Astrocyte of the cerebellum (primary cell): ENCODE measurements at regions not wholly inside any gene's neighbourhood (a gene's known extent, or its start where the extent isn't known, plus 50 kb on each side); places are given as distances from the start of the nearest gene placed in this dataset.
"Not testable (repeated sequence)": the region's sequence is repeated elsewhere in the genome, so short reads cannot be mapped to it uniquely, and the experiment has no call there.

Source experiments
- DNase-seq: peaks from one replicate; pipeline ENCODE4 v3.0.0-alpha.2; 2011; ENCODE audit warnings: low read depth
- H3K4me3 ChIP-seq: 2 replicates; pipeline ENCODE4 v1.5.1; 2011; ENCODE audit warnings: mild to moderate bottlenecking, low read depth, low read length, moderate library complexity
- in situ Hi-C: cut with HindIII; loops from 2 replicates; pipeline ENCODE4 v1.10.0; 2017; ENCODE audit warnings: low sequenced_read_pairs
- TF ChIP-seq, protein P1 (sequence below): IDR thresholded peaks from 2 replicates; pipeline ENCODE4 v1.5.1; 2012; ENCODE audit warnings: low read length, low read depth, moderate library complexity, mild to moderate bottlenecking; ENCODE audit errors: missing control alignments

DNA sequence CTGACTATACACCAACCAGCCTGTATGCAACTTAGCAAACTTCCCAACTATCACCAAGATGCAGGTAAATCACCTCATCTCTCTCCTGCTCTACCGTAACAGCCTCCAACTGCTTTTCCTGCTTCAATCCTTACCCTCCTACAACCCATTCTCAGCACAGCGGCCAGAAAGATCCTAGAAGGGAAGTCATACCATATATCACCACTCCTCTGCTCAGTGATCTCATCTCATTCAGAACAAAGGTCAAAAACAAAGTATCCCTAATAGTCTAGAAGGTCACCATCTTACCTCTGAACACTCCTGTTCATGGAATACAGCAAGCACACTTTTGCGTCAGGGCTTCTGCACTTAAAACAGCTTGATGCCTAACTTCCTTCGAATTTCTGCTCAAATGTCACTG lies 62.2 kb upstream of the RNF38 start:
- TF ChIP-seq, protein P1, sequence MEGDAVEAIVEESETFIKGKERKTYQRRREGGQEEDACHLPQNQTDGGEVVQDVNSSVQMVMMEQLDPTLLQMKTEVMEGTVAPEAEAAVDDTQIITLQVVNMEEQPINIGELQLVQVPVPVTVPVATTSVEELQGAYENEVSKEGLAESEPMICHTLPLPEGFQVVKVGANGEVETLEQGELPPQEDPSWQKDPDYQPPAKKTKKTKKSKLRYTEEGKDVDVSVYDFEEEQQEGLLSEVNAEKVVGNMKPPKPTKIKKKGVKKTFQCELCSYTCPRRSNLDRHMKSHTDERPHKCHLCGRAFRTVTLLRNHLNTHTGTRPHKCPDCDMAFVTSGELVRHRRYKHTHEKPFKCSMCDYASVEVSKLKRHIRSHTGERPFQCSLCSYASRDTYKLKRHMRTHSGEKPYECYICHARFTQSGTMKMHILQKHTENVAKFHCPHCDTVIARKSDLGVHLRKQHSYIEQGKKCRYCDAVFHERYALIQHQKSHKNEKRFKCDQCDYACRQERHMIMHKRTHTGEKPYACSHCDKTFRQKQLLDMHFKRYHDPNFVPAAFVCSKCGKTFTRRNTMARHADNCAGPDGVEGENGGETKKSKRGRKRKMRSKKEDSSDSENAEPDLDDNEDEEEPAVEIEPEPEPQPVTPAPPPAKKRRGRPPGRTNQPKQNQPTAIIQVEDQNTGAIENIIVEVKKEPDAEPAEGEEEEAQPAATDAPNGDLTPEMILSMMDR = no peak
- DNase-seq = no peak
- in situ Hi-C loops = no loop called here

DNA sequence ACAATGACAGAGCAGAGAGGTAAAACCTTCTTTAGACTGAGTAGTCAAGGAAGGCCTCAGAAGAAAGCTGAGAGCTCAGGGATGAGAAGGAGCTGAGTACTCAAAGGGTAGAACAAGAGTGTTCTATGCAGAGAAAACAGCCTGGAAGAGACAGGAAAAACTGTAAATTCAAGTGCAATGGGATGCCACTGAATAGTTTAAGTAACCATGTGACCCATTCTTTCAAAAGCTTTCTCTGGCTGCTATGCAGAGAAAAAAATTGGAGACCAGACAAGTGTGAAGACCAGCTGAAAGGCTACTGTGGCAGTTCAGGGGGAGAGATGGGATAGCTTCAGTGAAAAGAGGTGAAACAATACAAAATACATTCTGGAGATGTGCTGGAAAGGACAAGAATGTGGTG lies 61.3 kb upstream of the RNF38 start:
- no peak for DNase-seq
- H3K4me3 ChIP-seq = no peak overlapping the region
- TF ChIP-seq, protein P1 = no peak
- in situ Hi-C loops = no loop called here

More for the DNA sequence above, 62.2 kb upstream of the RNF38 start:
- H3K4me3 ChIP-seq = no peak overlapping the region

DNA sequence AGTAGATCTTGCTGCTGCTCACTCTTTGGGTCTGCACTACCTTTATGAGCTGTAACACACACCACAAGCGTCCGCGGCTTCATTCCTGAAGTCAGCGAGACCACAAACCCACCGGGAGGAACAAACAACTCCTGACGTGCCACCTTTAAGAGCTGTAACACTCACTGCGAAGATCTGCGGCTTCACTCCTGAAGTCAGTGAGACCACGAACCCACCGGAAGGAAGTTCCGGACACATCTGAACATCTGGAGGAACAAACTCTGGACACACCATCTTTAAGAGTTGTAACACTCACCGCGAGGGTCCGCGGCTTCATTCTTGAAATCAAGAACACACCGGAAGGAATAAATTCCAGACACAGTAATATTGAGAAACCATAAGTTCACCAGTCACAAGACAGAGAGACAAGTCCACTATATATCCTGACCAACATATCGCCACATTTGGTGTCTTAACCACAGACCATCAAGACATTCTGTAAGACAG lies 58.4 kb upstream of the RNF38 start:
- H3K4me3 ChIP-seq, in situ Hi-C loops, DNase-seq: not testable (repeated sequence)

DNA sequence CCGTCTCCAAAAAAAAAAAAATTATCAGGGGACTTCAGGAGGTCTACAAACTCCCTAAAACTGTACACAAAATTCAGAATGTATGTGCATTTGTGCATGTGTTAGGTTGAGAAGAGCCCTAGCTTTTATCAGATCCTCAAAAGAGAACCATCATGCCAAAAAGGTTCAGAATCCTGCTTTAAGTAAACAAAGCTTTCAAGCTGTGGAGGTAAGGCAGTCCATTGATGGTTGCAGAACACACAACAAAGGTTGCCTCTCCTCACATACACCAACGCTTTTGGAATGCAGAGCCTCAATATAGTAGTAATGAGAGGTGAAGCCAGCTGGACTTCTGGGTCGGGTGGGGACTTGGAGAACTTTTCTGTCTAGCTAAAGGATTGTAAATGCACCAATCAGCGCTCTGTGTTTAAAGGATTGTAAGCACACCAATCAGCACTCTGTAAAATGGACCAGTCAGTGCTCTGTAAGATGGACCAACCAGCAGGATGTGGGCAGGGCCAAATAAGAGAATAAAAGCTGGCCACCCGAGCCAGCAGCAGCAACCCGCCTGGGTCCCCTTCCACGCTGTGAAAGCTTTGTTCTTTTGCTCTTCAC lies 57.9 kb upstream of the RNF38 start:
- TF ChIP-seq, protein P1 = no peak
- in situ Hi-C loops = no loop called here
- no peak overlapping the region for H3K4me3 ChIP-seq
- DNase-seq = no peak

DNA sequence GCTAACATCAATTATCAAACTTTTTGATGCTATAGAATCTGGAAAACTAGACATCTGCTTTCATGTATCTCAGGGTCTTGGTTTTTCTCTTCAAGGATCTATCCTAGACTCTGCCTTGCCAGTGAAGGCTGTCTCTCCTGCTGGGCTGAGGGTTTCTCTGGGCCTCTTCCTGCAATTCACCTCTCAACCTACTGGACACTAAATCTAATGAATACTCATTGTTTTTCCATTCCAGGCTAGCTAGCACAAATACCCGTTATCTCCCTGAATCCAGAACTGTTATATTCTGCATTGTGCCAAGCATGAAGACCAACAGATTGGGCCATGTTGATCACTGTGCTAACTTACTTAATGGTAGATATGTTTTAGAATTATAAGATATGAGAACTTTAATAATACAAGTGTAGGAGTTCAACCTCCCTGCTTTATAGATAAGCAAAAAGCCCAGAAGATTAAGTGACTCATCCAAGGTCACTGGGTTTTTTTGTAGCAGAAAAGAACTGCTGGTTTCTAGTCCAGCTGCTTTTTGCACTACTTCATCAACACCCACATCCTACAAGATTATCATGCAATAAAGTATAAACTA lies 56.5 kb upstream of the RNF38 start:
- DNase-seq = no peak

DNA sequence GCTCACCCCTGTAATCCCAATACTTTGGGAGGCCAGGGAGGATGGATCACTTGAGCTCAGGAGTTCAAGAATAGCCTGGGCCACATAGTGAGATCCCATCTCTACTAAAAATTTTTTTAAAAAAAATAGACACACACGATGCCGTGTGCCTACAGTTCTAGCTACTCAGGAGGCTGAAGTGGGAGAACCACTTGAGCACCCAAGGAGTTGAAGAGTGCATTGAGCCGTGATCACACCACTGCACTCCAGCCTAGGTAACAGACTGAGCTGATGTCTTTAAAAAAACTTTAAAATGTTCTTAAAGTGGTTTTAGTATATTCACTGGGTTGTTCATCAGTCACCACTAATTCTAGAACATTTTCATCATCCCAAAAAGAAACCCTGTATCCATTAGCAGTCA lies 51.9 kb upstream of the RNF38 start:
- no peak overlapping the region for H3K4me3 ChIP-seq
- in situ Hi-C loops = no loop called here
- DNase-seq = no peak
- TF ChIP-seq, protein P1 = no peak

More for the DNA sequence above, 56.5 kb upstream of the RNF38 start:
- TF ChIP-seq, protein P1 = no peak
- H3K4me3 ChIP-seq = no peak overlapping the region
- in situ Hi-C loops = no loop called here

DNA sequence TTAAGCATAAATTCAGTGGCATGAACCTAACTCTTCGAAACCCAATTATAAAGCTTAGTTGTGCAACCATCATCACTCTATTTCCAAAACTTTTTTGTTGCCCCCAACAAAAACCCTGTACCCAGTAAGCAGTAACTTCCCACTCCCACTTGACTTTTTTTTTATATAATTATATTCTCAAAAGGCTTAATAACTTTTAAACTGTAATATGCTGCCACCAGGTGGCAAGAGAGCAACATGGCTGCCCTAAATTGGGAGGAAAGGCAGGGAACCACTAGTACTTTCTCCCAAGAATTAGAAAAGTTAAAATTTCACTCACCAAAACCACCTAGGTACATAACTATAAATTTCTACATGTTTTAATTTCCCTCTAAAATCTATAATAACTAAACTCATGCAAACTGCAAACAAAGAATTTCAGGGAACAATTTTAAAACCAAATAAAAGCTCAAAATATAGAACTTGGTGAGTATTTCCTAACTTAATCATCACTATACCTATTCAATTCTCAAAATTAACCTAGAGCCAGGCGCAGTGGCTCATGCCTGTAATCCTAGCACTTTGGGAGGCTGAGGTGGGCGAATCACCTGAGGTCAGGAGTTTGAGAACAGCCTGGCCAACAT lies 50.2 kb upstream of the RNF38 start:
- no peak overlapping the region for H3K4me3 ChIP-seq
- in situ Hi-C loops = no loop called here
- DNase-seq = peak; percentile 38
- TF ChIP-seq, protein P1 = peak; percentile 82
